BJ (cell line): ENCODE measurements at regions not wholly inside any gene's neighbourhood (a gene's known extent, or its start where the extent isn't known, plus 50 kb on each side); places are given as distances from the start of the nearest gene placed in this dataset.

Experiments
- CTCF ChIA-PET: fragments of 350-600 bp; formaldehyde crosslinking; extraction: SDS; loops from one replicate; lab custom pipeline; 2021; ENCODE audit warnings: antibody characterized with exemption, inconsistent platforms; lab: Yijun Ruan, JAX
- POLR2A ChIA-PET: fragments of 300-600 bp; sonication (Branson Sonifier 250); formaldehyde crosslinking; extraction: SDS; loops from one replicate; lab custom pipeline; 2021; ENCODE audit warnings: antibody characterized with exemption; lab: Charles Lee
- DNase-seq: peaks from one replicate; pipeline ENCODE4 v3.0.0-alpha.2; 2011; ENCODE audit warnings: low read depth
- H3K27me3 ChIP-seq: 2 replicates; pipeline ENCODE4 v1.6.0; 2011; ENCODE audit warnings: low read length; ENCODE audit not compliant: control insufficient read depth, insufficient read depth
- H3K36me3 ChIP-seq: 2 replicates; pipeline ENCODE4 v1.5.1; 2011; ENCODE audit warnings: low read length; ENCODE audit not compliant: control insufficient read depth, insufficient read depth
- H3K4me3 ChIP-seq: 2 replicates; pipeline ENCODE4 v1.5.1; 2011; ENCODE audit warnings: low read depth, mild to moderate bottlenecking, control low read depth, low read length
- TF ChIP-seq, protein P1 (sequence below): IDR thresholded peaks from 2 replicates; pipeline ENCODE4 v1.5.1; 2011; ENCODE audit warnings: low read depth, mild to moderate bottlenecking, control low read depth, inconsistent platforms, low read length, moderate library complexity; ENCODE audit not compliant: insufficient read depth

- Histone ChIP-seq H3K36me3 (no peaks in the 10 kb centered on the region), H3K27me3 (no peaks in the 10 kb centered on the region), H3K4me3 (no peak overlapping the region)
- no peak for DNase-seq
- ChIA-PET POLR2A (no interaction called here), CTCF (interaction anchor here (0.7 kb wide), 1 partner anchor 161 kb away, joined by 3 read pairs; no protein-coding TSS in a partner anchor)
- TF ChIP-seq, protein P1, sequence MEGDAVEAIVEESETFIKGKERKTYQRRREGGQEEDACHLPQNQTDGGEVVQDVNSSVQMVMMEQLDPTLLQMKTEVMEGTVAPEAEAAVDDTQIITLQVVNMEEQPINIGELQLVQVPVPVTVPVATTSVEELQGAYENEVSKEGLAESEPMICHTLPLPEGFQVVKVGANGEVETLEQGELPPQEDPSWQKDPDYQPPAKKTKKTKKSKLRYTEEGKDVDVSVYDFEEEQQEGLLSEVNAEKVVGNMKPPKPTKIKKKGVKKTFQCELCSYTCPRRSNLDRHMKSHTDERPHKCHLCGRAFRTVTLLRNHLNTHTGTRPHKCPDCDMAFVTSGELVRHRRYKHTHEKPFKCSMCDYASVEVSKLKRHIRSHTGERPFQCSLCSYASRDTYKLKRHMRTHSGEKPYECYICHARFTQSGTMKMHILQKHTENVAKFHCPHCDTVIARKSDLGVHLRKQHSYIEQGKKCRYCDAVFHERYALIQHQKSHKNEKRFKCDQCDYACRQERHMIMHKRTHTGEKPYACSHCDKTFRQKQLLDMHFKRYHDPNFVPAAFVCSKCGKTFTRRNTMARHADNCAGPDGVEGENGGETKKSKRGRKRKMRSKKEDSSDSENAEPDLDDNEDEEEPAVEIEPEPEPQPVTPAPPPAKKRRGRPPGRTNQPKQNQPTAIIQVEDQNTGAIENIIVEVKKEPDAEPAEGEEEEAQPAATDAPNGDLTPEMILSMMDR = no peak
Observed at GRCh38 chr4:32318926-32319325, 1598.8 kb downstream of the PCDH7 start.

DNA sequence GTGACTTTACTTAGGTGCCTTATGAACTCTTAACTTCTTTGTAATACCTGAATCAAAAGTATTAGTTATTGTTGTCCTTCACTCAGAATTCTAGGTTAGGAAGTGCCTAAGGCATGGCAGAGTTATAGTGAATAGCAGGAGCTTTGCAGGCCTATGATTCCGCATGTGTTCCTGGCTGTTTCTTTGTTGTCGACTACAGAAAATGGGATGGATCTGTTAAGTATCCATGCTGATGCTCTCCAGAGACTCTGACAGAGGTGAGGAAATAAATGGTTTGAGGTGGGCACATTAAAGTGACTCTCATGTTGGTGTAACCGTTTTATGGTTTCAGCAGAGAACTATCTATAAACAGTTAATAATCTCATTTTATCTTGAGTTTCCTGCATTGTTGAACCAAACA lies 1601.3 kb downstream of the PCDH7 start:
- H3K36me3 ChIP-seq = no peaks in the 10 kb centered on the region
- ChIA-PET CTCF (no interaction called here), POLR2A (no interaction called here)
- DNase-seq = no peak
- no peak overlapping the region for H3K4me3 ChIP-seq
- H3K27me3 ChIP-seq = no peaks in the 10 kb centered on the region
- TF ChIP-seq, protein P1 = no peak

GRCh38 chr4:32334759-32335158 lies 1614.6 kb downstream of the PCDH7 start:
- no peaks in the 10 kb centered on the region for H3K36me3 ChIP-seq
- TF ChIP-seq, protein P1 = no peak
- no peak for DNase-seq
- no peaks in the 10 kb centered on the region for H3K27me3 ChIP-seq
- POLR2A ChIA-PET = no interaction called here
- CTCF ChIA-PET = no interaction called here
- no peak overlapping the region for H3K4me3 ChIP-seq

GRCh38 chr4:32337403-32337802 lies 1617.2 kb downstream of the PCDH7 start:
- H3K4me3 ChIP-seq = no peak overlapping the region
- no peaks in the 10 kb centered on the region for H3K36me3 ChIP-seq
- H3K27me3 ChIP-seq = no peaks in the 10 kb centered on the region
- POLR2A ChIA-PET = no interaction called here
- TF ChIP-seq, protein P1 = no peak
- DNase-seq = no peak
- CTCF ChIA-PET = no interaction called here

DNA sequence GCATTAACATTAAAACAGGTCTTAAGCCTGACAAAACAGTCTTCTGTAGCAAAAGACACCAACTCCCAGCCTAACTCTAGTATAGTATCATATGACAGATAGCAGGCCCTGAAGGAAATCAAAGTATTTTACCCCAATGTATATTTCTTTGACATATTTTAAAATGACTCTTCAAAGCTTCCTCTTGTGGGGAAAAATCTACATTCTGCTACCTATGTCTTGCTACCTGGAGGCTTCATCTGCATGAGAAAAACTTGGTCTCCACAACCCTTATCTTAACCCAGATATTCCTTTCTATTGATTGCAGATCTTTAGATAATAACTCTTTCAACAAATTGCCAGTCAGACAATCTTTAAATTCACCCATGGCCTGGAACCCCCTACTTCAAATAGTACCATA lies 1620.4 kb downstream of the PCDH7 start:
- CTCF ChIA-PET = no interaction called here
- H3K36me3 ChIP-seq = no peaks in the 10 kb centered on the region

More for the DNA sequence above, 1620.4 kb downstream of the PCDH7 start:
- no peak for DNase-seq
- Histone ChIP-seq H3K4me3 (no peak overlapping the region), H3K27me3 (no peaks in the 10 kb centered on the region)
- TF ChIP-seq, protein P1 = no peak
- POLR2A ChIA-PET = no interaction called here
